ENCODE measurements at regions not wholly inside any gene's neighbourhood (a gene's known extent, or its start where the extent isn't known, plus 50 kb on each side); places are given as distances from the start of the nearest gene placed in this dataset.

GRCh38 chr5:115369430-115370144 lies 73.1 kb upstream of the CCDC112 start:
- no peak for DNase-seq (ENCODE audit: low read depth)

GRCh38 chr5:115366223-115366622 lies 69.8 kb upstream of the CCDC112 start:
- peak; percentile 95 for DNase-seq (ENCODE audit: low read depth)
- no peak overlapping the region for H3K4me3 ChIP-seq (ENCODE audit: low read length)

More at GRCh38 chr5:115369430-115370144, 73.1 kb upstream of the CCDC112 start:
- no peak overlapping the region for H3K4me3 ChIP-seq (ENCODE audit: low read length)
- TF ChIP-seq, protein P1, sequence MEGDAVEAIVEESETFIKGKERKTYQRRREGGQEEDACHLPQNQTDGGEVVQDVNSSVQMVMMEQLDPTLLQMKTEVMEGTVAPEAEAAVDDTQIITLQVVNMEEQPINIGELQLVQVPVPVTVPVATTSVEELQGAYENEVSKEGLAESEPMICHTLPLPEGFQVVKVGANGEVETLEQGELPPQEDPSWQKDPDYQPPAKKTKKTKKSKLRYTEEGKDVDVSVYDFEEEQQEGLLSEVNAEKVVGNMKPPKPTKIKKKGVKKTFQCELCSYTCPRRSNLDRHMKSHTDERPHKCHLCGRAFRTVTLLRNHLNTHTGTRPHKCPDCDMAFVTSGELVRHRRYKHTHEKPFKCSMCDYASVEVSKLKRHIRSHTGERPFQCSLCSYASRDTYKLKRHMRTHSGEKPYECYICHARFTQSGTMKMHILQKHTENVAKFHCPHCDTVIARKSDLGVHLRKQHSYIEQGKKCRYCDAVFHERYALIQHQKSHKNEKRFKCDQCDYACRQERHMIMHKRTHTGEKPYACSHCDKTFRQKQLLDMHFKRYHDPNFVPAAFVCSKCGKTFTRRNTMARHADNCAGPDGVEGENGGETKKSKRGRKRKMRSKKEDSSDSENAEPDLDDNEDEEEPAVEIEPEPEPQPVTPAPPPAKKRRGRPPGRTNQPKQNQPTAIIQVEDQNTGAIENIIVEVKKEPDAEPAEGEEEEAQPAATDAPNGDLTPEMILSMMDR (conservative IDR thresholded peaks at IDR 0.05; ENCODE audit: low read length) = no peak

DNA sequence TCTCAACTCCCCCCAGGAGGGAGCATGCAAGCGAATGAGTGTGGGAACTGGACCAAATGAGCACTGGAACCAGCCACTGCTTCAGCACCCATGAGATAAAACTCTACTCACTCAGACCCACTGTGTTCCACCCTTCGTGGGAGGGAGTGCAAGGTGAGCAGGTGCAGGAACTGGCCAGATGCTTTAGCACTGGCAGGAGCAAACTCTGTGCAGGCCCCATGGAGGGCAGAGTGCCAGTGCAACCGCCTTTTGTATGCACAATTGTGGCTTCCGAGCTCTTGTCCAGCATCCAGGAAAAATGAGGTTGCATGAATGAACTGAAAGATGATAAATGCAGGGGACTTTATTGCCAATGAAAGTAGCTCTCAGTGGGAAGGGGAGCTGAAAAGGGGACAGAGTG lies 67.4 kb upstream of the CCDC112 start:
- DNase-seq (ENCODE audit: low read depth) = no peak
- TF ChIP-seq, protein P1 (conservative IDR thresholded peaks at IDR 0.05; ENCODE audit: low read length) = no peak
- H3K4me3 ChIP-seq (ENCODE audit: low read length) = no peak overlapping the region

More at GRCh38 chr5:115366223-115366622, 69.8 kb upstream of the CCDC112 start:
- TF ChIP-seq, protein P1 (conservative IDR thresholded peaks at IDR 0.05; ENCODE audit: low read length) = 0 out of 2 replicates have a peak, but pooled peaks have one; percentile 23

DNA sequence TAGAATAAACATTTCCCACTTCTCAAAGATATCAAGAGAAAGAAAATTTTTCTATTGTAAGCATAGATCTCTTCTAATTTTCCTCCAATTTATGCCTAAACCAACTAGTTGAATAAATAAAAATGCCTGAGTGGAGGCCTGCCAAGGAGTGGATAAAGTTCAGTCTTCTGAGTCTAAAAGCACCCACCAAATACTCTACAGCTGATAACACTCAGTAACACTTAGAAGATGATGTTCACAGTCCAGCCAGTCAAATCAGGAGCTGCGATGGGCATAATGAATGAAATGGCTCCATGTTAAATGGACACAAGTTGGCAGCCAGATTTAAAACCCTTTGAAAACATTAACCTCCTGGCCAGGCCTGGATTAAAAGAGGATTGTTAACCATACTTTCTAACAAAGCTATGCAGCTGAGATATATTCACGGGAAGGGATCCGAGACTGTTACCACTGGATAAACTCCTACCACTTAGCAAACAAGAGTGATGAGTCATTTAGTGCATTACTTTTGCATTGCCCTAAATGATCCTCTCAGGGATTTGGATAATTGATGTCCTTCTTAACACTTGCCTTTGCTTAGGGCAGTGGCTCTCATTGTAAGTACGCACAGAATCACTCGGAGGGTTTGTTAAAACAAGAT lies 63.7 kb upstream of the CCDC112 start:
- H3K4me3 ChIP-seq (ENCODE audit: low read length) = no peak overlapping the region
- TF ChIP-seq, protein P1 (conservative IDR thresholded peaks at IDR 0.05; ENCODE audit: low read length) = no peak
- DNase-seq (ENCODE audit: low read depth) = no peak

GRCh38 chr5:115355767-115356381 lies 59.4 kb upstream of the CCDC112 start:
- H3K4me3 ChIP-seq (ENCODE audit: low read length) = no peak overlapping the region
- TF ChIP-seq, protein P1 (conservative IDR thresholded peaks at IDR 0.05; ENCODE audit: low read length) = no peak
- no peak for DNase-seq (ENCODE audit: low read depth)

DNA sequence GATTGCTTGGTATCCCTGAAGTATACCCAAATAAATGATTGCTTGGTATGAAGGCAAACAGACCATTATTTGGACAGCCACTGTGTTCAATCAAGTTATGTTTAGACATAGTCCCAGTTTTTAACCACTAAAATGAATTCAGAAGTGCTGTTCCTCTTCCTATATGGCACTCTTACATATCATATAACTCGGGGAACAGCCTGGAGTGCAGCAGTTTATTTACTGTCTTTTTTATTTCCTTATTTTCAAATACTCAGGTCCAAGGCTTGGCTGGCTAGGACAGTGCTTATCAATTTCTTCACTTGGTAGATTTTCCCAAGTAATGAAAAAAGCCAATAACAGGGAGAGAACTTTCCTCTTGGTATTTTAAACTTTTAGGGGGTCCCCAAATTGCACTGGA lies 58.6 kb upstream of the CCDC112 start:
- DNase-seq (ENCODE audit: low read depth) = no peak
- H3K4me3 ChIP-seq (ENCODE audit: low read length) = no peak overlapping the region
- TF ChIP-seq, protein P1 (conservative IDR thresholded peaks at IDR 0.05; ENCODE audit: low read length) = no peak

Measured in AG10803 (cell line).